ENCODE measurements at regions not wholly inside any gene's neighbourhood (a gene's known extent, or its start where the extent isn't known, plus 50 kb on each side); places are given as distances from the start of the nearest gene placed in this dataset.
A peak's percentile ranks its signal among the peaks of the same experiment; 100 is the strongest.

- DNase-seq, result no peak
Observed at GRCh38 chr1:53378061-53378460, 50.2 kb upstream of the LRP8 start.

- no peak for DNase-seq
Observed at GRCh38 chr1:53378932-53379661, 51.2 kb upstream of the LRP8 start.

GRCh38 chr1:53379662-53380002 lies 51.8 kb upstream of the LRP8 start:
- DNase-seq, result no peak

- no peak for DNase-seq
Observed at GRCh38 chr1:53380296-53380695, 52.4 kb upstream of the LRP8 start.

GRCh38 chr1:53381790-53382401 lies 54.0 kb upstream of the LRP8 start:
- no peak for DNase-seq

- DNase-seq, result no peak
Observed at GRCh38 chr1:53383136-53383870, 55.4 kb upstream of the LRP8 start.

- DNase-seq, result no peak
Observed at GRCh38 chr1:53384796-53385195, 56.9 kb upstream of the LRP8 start.

GRCh38 chr1:53385276-53386225 lies 57.7 kb upstream of the LRP8 start:
- DNase-seq, result no peak

- DNase-seq, result no peak
Observed at GRCh38 chr1:53388963-53389362, 61.1 kb upstream of the LRP8 start.

GRCh38 chr1:53390261-53390660 lies 62.4 kb upstream of the LRP8 start:
- no peak for DNase-seq

- DNase-seq, result no peak
Observed at GRCh38 chr1:53390736-53391135, 62.9 kb upstream of the LRP8 start.

- no peak for DNase-seq
Observed at GRCh38 chr1:53391296-53391695, 63.4 kb upstream of the LRP8 start.

- DNase-seq, result no peak
Observed at GRCh38 chr1:53391982-53392381, 64.1 kb upstream of the LRP8 start.

- DNase-seq, result no peak
Observed at GRCh38 chr1:53392460-53392859, 64.6 kb upstream of the LRP8 start.

- peak; percentile 88 for DNase-seq
Observed at GRCh38 chr1:53393325-53393792, 65.5 kb upstream of the LRP8 start.

GRCh38 chr1:53394306-53394705 lies 64.9 kb upstream of the DMRTB1 start:
- no peak for DNase-seq

GRCh38 chr1:53395671-53396215 lies 63.5 kb upstream of the DMRTB1 start:
- no peak for DNase-seq

- DNase-seq, result no peak
Observed at GRCh38 chr1:53396573-53397268, 62.5 kb upstream of the DMRTB1 start.

GRCh38 chr1:53398091-53398490 lies 61.1 kb upstream of the DMRTB1 start:
- DNase-seq, result no peak

- DNase-seq, result no peak
Observed at GRCh38 chr1:53398576-53399365, 60.4 kb upstream of the DMRTB1 start.

All from stimulated activated CD8-positive, alpha-beta memory T cell treated with anti-CD3 and anti-CD28 coated beads, Interleukin-4, amount 100 ng/mL, for 48 hours (primary cell).